ACHN (cell line): ENCODE measurements at regions not wholly inside any gene's neighbourhood (a gene's known extent, or its start where the extent isn't known, plus 50 kb on each side); places are given as distances from the start of the nearest gene placed in this dataset.

Experiments
- DNase-seq: peaks from one replicate; pipeline ENCODE4 v3.0.0-alpha.2; 2015
- in situ Hi-C: cut with HindIII; loops from 2 replicates; pipeline ENCODE4 v1.10.0; 2017; ENCODE audit warnings: low sequenced_read_pairs, low pct_ligation_motif_present, low pct_unique_long_range_greater_than_20kb

DNA sequence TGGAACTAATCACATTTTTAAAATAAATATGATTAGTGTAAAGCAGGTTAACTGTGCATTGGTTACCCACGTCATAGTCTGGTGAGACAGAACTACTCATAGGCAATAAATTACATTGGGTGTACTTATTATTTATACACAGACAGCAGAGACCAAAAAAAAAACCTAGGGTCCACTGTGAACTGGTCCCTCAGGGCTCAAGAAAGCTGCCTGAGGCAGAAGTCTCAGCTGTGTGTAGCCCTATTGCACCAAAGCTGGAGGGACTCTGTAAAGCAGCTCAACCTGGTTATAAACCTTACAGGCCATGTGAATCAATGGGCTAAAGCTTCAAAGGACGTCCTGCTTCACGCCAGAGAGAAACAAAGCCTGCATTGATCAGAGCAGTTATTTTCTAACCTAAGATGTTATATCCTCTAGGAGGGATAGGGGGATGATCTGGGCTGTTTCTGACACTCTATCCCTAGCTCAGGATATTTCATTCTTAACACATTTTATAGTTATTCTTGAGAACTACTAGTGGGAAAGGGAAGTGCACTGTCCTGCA lies 432.2 kb upstream of the ANO3 start:
- in situ Hi-C loops: no loop called here
- DNase-seq: no peak

DNA sequence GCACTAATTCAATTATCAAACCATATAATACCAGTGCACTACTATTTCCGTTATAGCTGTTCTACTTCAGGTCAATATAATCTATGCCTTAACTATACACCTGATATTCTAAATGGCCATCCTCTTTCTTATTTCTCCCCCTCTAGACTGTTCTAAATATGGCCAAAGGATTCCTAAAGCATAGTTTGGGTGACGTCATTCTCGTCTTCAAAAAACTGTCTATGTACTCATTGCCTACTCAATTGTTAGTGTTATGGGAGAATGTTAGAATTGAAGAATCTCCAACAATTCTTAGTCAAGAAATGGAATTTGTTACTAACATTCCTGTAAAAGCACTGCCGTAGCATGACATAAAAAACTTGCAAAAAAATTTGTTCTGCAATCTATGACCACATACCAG lies 431.1 kb upstream of the ANO3 start:
- DNase-seq: no peak
- in situ Hi-C loops: no loop called here

DNA sequence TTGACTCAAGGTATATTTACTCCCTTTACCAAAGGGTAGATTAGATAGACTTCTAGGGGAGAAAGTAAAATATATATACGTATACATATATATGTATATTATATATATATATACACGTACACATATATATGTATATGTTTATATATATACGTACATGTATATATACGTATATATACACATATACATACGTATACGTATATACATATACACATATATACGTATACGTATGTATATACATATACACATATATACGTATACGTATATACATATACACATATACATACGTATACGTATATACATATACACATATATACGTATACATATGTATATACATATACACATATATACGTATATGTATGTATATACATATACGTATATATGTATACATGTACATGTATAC lies 430.5 kb upstream of the ANO3 start:
- in situ Hi-C loops: no loop called here
- DNase-seq: no peak

DNA sequence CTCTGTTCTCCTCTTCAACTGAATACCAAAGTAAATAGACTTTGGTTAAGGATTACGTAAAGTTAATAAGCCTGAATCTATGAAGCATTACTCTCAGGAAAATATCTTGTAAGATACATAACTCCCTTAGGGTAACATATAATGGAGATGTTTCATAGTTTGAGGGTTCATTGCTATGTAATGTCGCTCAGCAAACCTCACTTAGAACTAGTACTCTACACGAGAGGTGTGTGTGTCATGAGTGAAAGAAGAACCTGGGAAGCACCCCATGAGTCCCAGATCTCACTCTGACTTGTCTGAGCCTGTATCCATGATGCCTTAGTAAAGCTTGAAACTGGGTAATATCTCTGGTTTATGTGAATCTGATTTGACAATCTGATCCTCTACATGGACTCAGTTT lies 429.5 kb upstream of the ANO3 start:
- no peak for DNase-seq
- in situ Hi-C loops: no loop called here

DNA sequence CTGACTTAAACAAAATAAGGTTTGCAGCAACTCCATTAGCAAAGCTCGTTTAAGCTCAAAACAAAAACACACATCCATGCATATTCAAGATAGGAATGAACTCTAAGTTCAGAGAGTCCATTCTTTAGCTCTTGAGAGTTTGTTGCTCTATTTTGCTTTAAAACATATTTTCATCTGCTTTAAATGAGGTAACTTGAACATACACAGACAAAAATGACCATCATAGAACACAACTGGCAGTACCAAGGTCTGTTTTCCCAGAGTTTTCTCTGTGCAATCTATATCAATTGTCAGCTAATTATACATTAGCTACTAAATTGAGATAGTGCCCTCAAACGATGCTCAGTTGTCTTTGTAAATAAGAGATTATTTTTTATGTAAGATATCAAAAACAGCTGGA lies 423.2 kb upstream of the ANO3 start:
- no peak for DNase-seq
- in situ Hi-C loops: no loop called here

DNA sequence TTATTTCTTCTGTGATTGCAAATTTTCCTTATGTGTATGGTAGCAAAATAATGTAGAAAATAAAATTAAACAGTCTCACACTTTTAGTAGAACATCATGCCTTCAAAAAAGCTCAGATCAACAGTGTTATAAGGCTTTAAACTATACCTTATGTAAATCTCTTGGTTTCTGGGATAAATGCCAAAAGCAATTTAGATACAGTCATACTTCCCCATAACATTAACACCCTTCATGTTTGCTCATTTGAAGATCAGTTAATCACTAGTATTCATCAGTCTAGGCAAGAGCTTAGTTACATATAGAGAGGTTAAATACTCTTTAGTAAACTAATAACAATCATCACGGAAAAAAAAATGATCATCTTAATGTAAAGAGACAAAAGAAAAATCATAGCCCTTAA lies 421.8 kb upstream of the ANO3 start:
- DNase-seq: no peak
- in situ Hi-C loops: no loop called here

DNA sequence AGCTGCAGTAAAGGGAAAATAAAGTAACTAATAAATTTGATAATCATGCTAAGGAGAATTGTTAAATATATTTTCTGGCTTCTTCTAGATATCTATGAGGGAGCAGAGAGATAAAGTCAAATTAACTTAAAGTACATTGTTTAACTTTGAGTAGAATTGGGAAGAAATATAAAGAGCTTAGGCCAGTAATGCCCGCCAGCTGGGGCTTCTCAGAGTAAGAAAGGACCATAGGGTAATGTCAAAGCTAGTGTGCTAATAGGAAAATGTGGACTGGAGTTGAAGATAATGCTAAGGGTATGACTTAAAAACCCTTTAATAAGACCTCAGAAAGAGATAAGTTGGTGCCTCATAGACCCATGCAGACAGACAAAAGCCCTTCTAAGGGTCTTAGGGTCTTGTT lies 411.6 kb upstream of the ANO3 start:
- in situ Hi-C loops: no loop called here
- no peak for DNase-seq

DNA sequence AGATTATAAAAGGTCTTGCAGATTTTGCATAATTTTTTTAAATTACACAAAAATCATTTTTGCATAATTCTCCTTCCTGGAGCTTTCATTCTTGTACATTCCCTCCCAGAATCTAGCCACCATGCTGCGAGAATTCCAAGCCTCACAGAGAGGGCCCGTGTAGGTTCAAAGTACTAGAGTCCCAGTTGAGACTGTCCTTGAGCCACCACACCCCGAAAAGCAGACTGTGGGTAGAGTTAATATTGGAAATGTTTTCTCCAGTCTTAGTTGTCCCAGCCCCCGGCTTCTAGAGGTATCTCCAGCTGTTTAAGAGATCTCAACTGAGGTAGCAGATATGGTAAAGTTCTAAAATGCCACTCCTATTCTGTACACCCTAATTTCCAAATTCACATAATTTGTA lies 407.3 kb upstream of the ANO3 start:
- in situ Hi-C loops: no loop called here
- DNase-seq: no peak

DNA sequence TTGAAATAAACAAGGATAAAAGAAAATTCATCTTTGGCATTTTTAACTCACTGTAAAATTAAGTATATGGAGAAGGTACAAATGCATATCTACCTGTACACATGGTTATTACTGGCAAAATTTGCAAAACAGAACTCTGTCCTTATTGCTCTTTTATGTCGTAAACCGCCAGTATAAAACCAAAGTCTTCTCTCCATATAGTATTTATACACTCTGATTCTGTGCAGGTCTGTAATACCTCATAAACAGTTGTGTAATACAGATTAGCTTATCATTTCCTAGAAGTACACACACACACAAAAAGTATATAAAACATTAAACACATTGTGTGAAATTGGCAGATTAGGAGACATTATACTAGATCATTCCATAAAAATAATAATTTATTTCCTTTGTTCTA lies 406.6 kb upstream of the ANO3 start:
- in situ Hi-C loops: no loop called here
- no peak for DNase-seq

DNA sequence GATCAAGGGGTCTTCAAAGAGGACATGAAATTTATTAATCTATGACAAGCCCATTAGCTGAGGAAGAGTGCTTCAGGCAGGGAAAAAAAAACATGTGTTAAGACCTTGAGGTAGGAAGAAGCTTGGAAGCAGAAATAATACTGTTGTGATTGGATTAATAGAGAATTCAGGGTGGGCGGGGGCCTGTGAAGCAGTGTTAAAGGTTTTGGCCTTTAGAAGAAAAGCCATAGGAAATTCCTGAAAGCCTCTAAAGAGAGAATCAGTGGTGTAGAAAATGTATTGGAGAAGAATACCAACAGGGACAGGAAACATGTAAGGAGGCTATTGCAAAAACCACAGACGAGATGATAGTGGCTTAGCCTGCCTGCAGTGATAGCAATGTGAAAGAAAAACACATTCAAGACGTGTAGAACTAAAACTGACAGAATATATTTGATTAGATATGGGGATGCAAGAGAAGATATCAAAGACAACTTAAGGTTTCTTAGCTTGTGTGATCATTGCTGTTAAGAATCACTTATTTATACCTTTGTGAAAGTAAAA lies 404.4 kb upstream of the ANO3 start:
- DNase-seq: no peak
- in situ Hi-C loops: no loop called here

DNA sequence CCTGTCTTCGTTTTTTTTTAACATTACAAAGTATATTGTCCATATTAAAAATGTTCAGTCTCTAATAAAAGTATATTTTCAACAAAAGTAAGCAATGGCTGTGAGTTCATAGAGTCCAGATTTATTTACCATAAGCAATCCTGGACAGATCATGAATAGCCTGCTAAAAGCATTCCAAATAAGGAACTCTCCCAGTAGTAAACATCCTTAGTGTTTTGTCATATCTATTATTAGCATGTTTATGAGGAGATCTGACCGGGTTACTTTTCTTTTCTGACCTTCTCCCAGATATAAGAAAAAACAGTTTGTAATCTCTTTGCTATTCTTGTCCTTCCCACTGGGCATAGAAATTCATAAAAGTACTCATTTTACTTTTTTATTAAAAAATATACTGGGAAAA lies 403.9 kb upstream of the ANO3 start:
- in situ Hi-C loops: no loop called here
- DNase-seq: no peak

DNA sequence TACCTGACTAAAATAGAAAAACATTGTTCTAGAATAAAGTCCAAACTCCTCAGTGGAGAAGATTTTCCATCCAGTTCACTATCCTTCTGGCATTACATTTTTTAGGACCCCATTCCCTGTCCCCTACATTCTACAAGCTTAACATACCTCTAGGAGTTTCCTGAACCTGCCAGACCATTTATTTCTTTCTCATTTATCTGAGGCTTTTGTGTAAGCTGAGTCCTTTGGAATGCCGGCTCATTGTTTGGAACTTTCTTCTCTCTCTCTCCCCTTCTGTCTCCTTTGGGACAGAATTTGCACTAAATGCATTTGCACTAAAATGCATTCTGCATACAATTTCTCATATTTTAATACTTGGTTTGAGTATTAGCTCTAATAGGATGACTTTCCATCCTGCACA lies 393.0 kb upstream of the ANO3 start:
- no peak for DNase-seq
- in situ Hi-C loops: no loop called here

DNA sequence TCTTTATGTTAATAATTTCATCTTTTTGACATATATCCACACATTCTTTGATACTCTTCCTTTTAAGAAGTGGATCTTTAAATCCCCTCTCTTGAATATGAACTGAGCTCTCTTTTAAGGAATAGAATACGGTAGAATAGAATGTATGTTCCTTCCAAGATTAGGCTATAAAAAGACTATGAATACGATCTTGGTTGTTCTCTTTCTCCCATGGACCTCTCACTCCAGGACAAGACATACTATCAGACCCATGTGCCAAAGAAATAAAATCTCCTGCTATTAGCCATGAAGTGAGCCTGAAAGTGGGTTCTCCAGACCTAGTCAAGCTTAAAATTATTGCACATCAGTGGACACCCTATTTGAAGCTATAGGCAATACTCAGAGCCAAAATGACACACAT lies 392.2 kb upstream of the ANO3 start:
- in situ Hi-C loops: no loop called here
- no peak for DNase-seq

DNA sequence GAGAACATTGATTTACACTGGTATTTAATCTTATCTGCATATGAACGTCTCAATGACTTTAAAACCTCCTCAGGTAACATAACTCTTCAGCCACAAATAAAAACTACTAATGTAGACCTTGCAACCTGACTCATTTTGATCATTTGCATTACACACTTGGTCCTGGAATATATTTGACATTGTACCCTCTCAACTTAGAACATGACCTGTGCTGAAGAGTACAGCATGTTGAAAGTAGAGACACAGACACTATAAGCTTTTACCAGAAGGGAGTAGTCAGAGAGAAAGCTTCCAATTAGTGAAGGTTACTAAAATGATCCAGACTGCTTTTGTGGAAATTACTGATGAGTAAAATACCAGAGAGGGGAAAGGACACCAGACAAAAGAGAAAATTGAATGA lies 390.6 kb upstream of the ANO3 start:
- in situ Hi-C loops: no loop called here
- DNase-seq: no peak

DNA sequence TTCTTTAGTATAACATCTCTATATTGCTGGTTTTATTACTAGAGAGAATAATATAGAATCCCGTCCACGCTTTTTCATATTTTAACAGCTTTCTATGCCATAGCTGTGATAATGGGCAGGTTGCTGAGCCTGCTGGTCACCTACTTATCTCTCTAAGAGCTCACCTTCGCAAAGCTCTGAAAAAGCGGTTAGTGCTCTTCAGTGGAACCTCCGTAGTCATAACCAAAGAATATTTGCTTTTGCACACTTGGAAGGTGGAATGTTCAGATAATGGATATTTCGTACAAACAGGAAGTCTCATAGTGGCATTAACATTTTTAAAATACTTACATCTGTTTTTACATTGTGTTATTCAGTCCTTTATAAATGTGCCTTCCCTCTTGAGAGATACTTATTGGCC lies 388.9 kb upstream of the ANO3 start:
- no peak for DNase-seq

DNA sequence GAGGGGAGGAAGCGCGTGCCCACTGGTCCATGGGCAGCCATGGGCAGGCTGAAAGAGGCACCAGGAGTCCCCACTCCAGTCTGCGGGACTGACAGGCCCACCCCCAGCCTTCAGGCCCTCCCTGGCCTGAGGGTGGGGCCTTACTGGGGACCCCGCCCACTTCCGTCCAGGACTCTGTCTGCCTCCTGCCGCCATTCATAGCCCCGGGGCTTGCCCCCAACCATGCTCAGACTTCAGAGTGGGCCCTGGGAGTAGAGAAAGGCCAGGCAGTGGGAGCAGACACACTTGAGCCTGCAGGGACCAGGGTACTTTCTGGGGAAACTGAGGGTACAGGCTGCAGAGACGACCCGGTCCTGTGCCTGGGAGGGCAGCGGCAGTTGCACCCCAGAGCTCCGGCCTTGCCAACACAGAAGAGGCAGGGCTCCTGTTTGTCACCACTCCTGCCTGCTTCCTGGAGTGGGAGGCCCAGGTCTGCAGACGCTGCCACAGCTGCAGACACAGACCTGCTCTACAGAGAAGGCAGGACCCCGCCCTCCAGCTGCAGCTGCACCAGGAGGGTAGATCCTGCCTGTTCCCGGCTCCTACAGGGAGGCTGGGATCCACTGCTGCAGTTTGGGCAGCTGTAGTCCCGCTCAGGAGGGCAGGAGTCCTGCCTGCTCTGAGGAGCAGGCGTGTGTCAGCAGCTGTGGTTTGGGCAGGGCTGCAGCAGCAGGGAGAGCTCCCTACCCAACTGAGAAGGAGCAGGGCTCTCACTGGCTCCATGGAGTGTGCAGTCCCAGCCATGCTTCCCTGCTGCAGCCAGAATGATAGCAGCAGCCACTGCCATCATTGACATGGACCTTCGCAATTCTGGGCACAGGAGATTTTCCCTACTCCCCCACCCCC lies 387.9 kb upstream of the ANO3 start:
- in situ Hi-C loops: no loop called here
- no peak for DNase-seq

More for the DNA sequence above, 388.9 kb upstream of the ANO3 start:
- in situ Hi-C loops: no loop called here

DNA sequence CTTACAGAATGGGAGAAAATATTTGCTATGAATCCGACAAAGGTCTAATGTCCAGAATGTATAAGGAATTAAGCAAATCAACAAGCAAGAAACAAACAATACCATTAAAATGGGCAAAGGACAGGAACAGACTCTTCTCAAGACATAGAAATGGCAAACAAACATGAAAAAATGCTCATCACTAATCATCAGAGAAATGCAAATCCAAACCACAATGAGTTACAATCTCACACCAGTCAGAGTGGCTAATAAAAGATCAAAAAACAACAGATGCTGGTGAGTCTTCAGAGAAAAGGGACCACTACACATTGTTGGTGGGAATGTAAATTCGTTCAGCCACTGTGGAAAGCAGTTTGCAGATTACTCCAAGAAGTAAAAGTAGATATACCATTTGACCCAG lies 382.0 kb upstream of the ANO3 start:
- DNase-seq: no peak

DNA sequence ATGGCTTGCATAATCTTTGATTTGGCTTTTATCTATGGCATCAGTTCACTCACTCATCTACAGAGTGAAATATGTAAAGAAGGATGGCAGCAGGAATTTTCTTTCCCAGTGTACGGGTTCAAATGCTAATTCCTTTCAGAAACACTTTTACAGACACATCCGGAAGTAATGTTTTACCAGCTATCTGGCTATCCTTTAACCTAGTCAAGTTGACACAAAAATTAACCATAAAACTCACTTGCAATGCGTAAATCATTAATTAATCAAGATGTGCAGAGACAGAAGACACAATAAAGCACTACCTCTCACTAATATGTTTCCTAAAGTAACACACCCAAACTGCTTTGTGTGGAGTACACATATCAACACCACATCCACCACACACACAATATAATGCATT lies 378.9 kb upstream of the ANO3 start:
- in situ Hi-C loops: no loop called here
- no peak for DNase-seq

More for the DNA sequence above, 382.0 kb upstream of the ANO3 start:
- in situ Hi-C loops: no loop called here

DNA sequence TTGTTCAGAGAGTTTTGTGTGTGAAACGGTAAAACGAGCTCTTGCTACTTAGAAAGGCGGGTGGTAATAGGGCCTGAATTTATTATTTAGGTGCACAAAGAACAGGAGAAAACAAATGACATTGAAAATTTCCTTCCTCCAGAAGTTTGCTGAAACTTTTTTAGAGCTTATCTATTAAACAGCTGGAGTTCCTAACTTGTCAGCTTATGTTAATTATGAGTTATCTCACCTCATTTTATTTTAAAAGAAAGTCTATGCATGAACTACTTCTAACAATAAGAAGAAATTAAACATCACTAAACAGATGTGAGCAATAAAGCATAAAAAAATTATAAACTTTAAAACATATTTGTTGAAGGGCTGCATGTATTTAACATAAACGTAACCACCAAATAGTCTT lies 373.9 kb upstream of the ANO3 start:
- in situ Hi-C loops: no loop called here
- DNase-seq: no peak

DNA sequence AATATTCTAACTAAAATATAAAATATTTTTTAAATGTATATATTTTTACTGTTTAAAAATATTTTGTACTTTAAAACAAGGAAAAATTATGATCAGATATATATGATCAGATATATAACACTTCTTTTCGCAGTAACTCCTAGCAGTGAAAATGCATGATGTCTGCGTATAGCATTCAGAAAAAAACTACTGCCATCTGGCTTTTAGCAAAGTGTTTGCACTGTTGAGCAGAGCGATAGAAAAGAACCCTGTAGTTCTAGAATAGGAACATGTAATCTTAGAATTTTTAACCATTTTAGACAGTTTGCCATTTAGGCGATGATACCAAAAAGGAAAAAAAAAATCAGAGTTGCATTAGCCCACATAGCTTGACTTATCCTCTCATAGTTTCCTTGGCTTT lies 370.4 kb upstream of the ANO3 start:
- no peak for DNase-seq
- in situ Hi-C loops: no loop called here
